K562 (cell line): ENCODE measurements at regions not wholly inside any gene's neighbourhood (a gene's known extent, or its start where the extent isn't known, plus 50 kb on each side); places are given as distances from the start of the nearest gene placed in this dataset.
A peak's percentile ranks its signal among the peaks of the same experiment; 100 is the strongest.

Source experiments
- BCLAF1 ChIP-seq, 2 experiments: fragments of 450-650 bp in 1 of 2; IDR thresholded peaks; 2 replicates each; pipeline ENCODE4 v1.6.1; 2011 to 2017; ENCODE audit warnings: low read depth in 2 of 2, antibody characterized with exemption in 1 of 2, borderline replicate concordance in 1 of 2, low read length in 1 of 2, mild to moderate bottlenecking in 1 of 2, mixed read lengths in 1 of 2; ENCODE audit not compliant: control insufficient read depth in 1 of 2
- CREB5 ChIP-seq: fragments of 250-450 bp; sonication (Bioruptor Pico); IDR thresholded peaks from 2 replicates; pipeline ENCODE4 v1.5.0; 2020; ENCODE audit warnings: mild to moderate bottlenecking
- CUX1 ChIP-seq: fragments of 200-800 bp; sonication (Bioruptor generic); IDR thresholded peaks from 2 replicates; pipeline ENCODE4 v1.6.1; 2016; ENCODE audit warnings: missing genetic modification characterization, missing compliant biosample characterization
- PBX2 ChIP-seq, 2 experiments: IDR thresholded peaks in 1 of 2; conservative IDR thresholded peaks in 1 of 2; 2 replicates each; pipeline ENCODE4 v1.6.1; 2016; ENCODE audit warnings: low read depth in 2 of 2, mild to moderate bottlenecking in 1 of 2, missing compliant biosample characterization in 1 of 2, missing genetic modification characterization in 1 of 2, moderate library complexity in 1 of 2
- RAD21 ChIP-seq, 2 experiments: fragments of 250-450 bp in 1 of 2; fragments of 450-650 bp in 1 of 2; sonication (Bioruptor Pico) in 1 of 2; formaldehyde crosslinking in 1 of 2; IDR thresholded peaks in 1 of 2; conservative IDR thresholded peaks in 1 of 2; 2 replicates each; pipeline versions ENCODE4 v1.4.0 to v1.8.0; 2020 to 2022; ENCODE audit warnings: mild to moderate bottlenecking in 2 of 2, moderate library complexity in 1 of 2
- RAD51 ChIP-seq: fragments of 450-650 bp; IDR thresholded peaks from 2 replicates; pipeline ENCODE4 v1.7.1; 2016; ENCODE audit warnings: low read depth, mild to moderate bottlenecking, borderline replicate concordance
- SMARCA5 ChIP-seq: fragments of 450-650 bp; IDR thresholded peaks from 2 replicates; pipeline ENCODE4 v1.6.1; 2016
- TEAD4 ChIP-seq, 2 experiments: sonication (generic) in 1 of 2; formaldehyde crosslinking in 1 of 2; IDR thresholded peaks; 2 replicates each; pipeline versions ENCODE4 v1.6.1 to v1.8.0; 2012 to 2022; ENCODE audit warnings: borderline replicate concordance in 1 of 2, inconsistent platforms in 1 of 2, low read length in 1 of 2, mild to moderate bottlenecking in 1 of 2, missing genetic modification reagents in 1 of 2
- ZNF398 ChIP-seq: fragments of 250-450 bp; sonication (Bioruptor Pico); IDR thresholded peaks from 2 replicates; pipeline ENCODE4 v1.8.0; 2021; ENCODE audit warnings: moderate library complexity, mild to moderate bottlenecking, inconsistent platforms

- TF ChIP-seq RAD21 (CRISPR knock-in tag; conservative IDR thresholded peaks at IDR 0.05 in 1 of 2, IDR thresholded peaks at IDR 0.05 in 1 of 2) (no peak), BCLAF1 (IDR thresholded peaks at IDR 0.05; ENCODE audit: borderline replicate concordance in 1 of 2, control insufficient read depth in 1 of 2, low read depth in 2 of 2, low read length in 1 of 2) (no peak), PBX2 (CRISPR knock-in tag; IDR thresholded peaks at IDR 0.05; ENCODE audit: low read depth) (no peak), PBX2 (tag; conservative IDR thresholded peaks at IDR 0.05; ENCODE audit: low read depth) (no peak), SMARCA5 (no peak), RAD51 (no peak), CREB5 (CRISPR knock-in tag) (no peak), CUX1 (CRISPR knock-in tag) (no peak), TEAD4 (IDR thresholded peaks at IDR 0.05; ENCODE audit: low read length) (0 out of 2 replicates have a peak, but pooled peaks have one; percentile 11), TEAD4 (CRISPR knock-in tag; IDR thresholded peaks at IDR 0.05; ENCODE audit: borderline replicate concordance) (no peak), ZNF398 (CRISPR knock-in tag) (no peak)
Measured at GRCh38 chr1:29563571-29563970, 327.2 kb downstream of the PTPRU start (continued).
